Transverse colon (tissue), 4 donors: ENCODE measurements at regions not wholly inside any gene's neighbourhood (a gene's known extent, or its start where the extent isn't known, plus 50 kb on each side); places are given as distances from the start of the nearest gene placed in this dataset.

Source experiments
- DNase-seq: peaks from one replicate; pipeline ENCODE4 v3.0.0-alpha.2; 2019
- H3K27ac ChIP-seq, 4 donors: fragments of 200-600 bp; sonication (generic); 2 replicates each; pipeline ENCODE4 v1.5.1; 2016 to 2018; ENCODE audit warnings: inconsistent platforms in 4 of 4
- H3K27me3 ChIP-seq: fragments of 200-600 bp; sonication (generic); 2 replicates; pipeline ENCODE4 v1.5.1; 2017; ENCODE audit warnings: inconsistent platforms
- H3K36me3 ChIP-seq, 4 donors: fragments of 200-600 bp; sonication (generic); 2 replicates each; pipeline ENCODE4 v1.5.1; 2017 to 2019; ENCODE audit warnings: inconsistent platforms in 4 of 4
- H3K4me1 ChIP-seq, 4 donors: fragments of 200-600 bp; sonication (generic); 2 replicates each; pipeline ENCODE4 v1.5.1; 2017 to 2020; ENCODE audit warnings: inconsistent platforms in 4 of 4
- H3K4me3 ChIP-seq, 4 donors: fragments of 200-600 bp; sonication (generic); 1 replicate in 1 of 4; 2 replicates in 3 of 4; pipeline versions ENCODE4 v1.5.1 to v1.6.1; 2017 to 2019; ENCODE audit warnings: inconsistent platforms in 4 of 4
- H3K9me3 ChIP-seq, 2 donors: fragments of 200-600 bp; sonication (generic); 2 replicates each; pipeline ENCODE4 v1.5.1; 2017 to 2019; ENCODE audit warnings: inconsistent platforms in 2 of 2
- EP300 ChIP-seq: sonication (generic); formaldehyde crosslinking; IDR thresholded peaks from one replicate; pipeline ENCODE4 v1.6.1; 2017; ENCODE audit warnings: antibody characterized with exemption, low read depth
- POLR2A ChIP-seq: fragments of 450-650 bp; IDR thresholded peaks from one replicate; pipeline ENCODE4 v1.6.1; 2016; ENCODE audit warnings: antibody characterized with exemption, mild to moderate bottlenecking, moderate library complexity
- POLR2AphosphoS5 ChIP-seq, 3 donors: sonication (generic); formaldehyde crosslinking; IDR thresholded peaks; one replicate each; pipeline ENCODE4 v1.6.1; 2016; ENCODE audit warnings: antibody characterized with exemption in 3 of 3
- WGBS, 2 donors: methylation state at CpG; one replicate each; pipeline ENCODE4 v1.1.5; 2018; ENCODE audit warnings: low coverage in 1 of 2; 5-methylcytosine and 5-hydroxymethylcytosine counted together
- in situ Hi-C, 4 donors: fragments of 200-750 bp; cut with MboI; loops; one replicate each; pipeline versions ENCODE4 v1.15.0 to v1.15.1; 2017; ENCODE audit warnings: low sequenced_read_pairs in 3 of 4, low pct_ligation_motif_present in 1 of 4, low pct_unique_long_range_greater_than_20kb in 1 of 4
- intact Hi-C: fragments of 100-400 bp; cut with DNase I; formaldehyde crosslinking; loops from one replicate; pipeline ENCODE4 v1.15.1; 2023; ENCODE audit warnings: low total_unique reads
- TF ChIP-seq, protein P1 (sequence below), 5 experiments: fragments of 200-600 bp in 3 of 5; fragments of 450-650 bp in 2 of 5; sonication (generic) in 3 of 5; IDR thresholded peaks; 1 replicate in 2 of 5; 2 replicates in 3 of 5; pipeline ENCODE4 v1.5.1; 2016 to 2017; ENCODE audit warnings: antibody characterized with exemption in 5 of 5, inconsistent platforms in 3 of 5, mild to moderate bottlenecking in 2 of 5, moderate library complexity in 1 of 5

DNA sequence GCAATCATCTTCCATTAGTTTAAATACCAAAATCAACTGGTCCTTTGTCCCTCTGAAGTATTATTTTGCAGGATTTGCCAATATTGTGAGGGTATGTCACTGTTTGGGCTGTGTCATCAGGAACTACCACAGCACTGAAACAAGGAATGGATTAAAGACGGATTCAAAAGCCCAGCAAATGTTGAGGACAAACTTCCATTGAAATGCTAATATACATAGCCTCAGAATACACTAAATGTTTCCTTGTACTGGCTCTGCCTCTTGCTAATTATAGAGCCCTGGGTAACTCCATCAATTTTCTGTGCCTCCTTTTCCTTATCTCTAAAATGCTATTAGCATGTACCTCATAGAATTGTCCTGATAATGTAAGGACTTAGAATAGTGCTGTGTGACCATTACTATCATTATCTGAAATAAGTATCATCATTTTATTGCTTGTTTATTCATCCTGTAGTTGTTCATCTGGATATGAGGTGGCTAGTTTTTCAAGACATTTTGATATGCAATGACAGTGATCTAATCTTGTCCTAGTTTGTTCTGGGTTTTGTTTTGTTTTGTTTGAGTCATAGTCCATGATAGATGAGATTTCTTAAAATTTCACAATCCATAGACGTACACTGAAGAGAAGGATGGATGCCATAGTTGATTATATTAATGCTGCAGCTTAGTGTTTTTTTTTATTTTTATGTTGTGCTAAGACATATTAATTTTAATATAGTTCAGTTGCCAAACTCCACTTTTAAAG is 333.4 kb upstream of the KCNH7 start:
- DNase-seq = no peak
- no peaks in the 10 kb centered on the region for H3K4me1 ChIP-seq
- H3K27ac ChIP-seq = no peak overlapping the region
- in situ Hi-C loops (no loop called here), intact Hi-C loops (no loop called here)
- TF ChIP-seq POLR2AphosphoS5 (IDR thresholded peaks at IDR 0.05) = no peak
- TF ChIP-seq, protein P1, sequence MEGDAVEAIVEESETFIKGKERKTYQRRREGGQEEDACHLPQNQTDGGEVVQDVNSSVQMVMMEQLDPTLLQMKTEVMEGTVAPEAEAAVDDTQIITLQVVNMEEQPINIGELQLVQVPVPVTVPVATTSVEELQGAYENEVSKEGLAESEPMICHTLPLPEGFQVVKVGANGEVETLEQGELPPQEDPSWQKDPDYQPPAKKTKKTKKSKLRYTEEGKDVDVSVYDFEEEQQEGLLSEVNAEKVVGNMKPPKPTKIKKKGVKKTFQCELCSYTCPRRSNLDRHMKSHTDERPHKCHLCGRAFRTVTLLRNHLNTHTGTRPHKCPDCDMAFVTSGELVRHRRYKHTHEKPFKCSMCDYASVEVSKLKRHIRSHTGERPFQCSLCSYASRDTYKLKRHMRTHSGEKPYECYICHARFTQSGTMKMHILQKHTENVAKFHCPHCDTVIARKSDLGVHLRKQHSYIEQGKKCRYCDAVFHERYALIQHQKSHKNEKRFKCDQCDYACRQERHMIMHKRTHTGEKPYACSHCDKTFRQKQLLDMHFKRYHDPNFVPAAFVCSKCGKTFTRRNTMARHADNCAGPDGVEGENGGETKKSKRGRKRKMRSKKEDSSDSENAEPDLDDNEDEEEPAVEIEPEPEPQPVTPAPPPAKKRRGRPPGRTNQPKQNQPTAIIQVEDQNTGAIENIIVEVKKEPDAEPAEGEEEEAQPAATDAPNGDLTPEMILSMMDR (IDR thresholded peaks at IDR 0.05) = no peak
- TF ChIP-seq POLR2A = no peak
- no peak for TF ChIP-seq EP300
- H3K9me3 ChIP-seq = no peaks in the 10 kb centered on the region
- whole genome bisulfite sequencing, 2 donors = 72 to 77% methylated on average over 2 of the region's 2 CpGs
- H3K4me3 ChIP-seq = no peak overlapping the region
- H3K27me3 ChIP-seq = no peaks in the 10 kb centered on the region
- no peaks in the 10 kb centered on the region for H3K36me3 ChIP-seq

DNA sequence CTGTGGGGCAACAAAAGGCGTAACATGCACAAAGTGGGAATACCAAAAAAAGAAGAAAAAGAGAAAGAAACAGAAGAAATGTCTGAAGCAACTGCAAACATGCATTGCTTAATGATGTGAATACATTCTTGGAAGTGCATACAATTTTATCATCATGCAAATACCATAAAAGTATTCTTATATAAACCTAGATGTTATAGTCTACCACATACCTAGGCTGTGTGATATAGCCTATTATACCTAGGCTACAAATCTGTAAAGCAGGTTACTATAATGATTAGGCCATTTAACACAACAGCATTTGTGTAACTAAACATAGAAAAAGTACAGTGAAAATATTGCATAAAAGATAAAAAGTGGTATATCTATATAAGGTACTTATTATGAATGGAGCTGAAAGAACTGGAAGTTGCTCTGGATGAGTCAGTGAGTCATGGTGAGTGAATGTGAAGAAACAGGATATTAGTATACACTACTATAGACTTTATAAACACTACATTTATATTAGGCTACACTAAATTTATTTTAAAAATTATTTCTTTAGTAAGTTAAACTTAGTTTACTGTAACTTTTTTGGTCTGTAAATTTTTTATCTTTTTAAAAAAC is 319.4 kb upstream of the KCNH7 start:
- no peaks in the 10 kb centered on the region for H3K9me3 ChIP-seq
- DNase-seq = no peak
- H3K27me3 ChIP-seq = no peaks in the 10 kb centered on the region
- H3K36me3 ChIP-seq = no peaks in the 10 kb centered on the region
- intact Hi-C loops (no loop called here), in situ Hi-C loops (no loop called here)
- 89 to 100% methylated on average over 1 of the region's 1 CpG for WGBS, 2 donors
- H3K4me1 ChIP-seq = no peaks in the 10 kb centered on the region
- TF ChIP-seq EP300 (no peak), POLR2A (no peak), POLR2AphosphoS5 (IDR thresholded peaks at IDR 0.05) (no peak)
- TF ChIP-seq, protein P1 (IDR thresholded peaks at IDR 0.05) = no peak
- H3K4me3 ChIP-seq = no peak overlapping the region
- H3K27ac ChIP-seq = no peak overlapping the region

DNA sequence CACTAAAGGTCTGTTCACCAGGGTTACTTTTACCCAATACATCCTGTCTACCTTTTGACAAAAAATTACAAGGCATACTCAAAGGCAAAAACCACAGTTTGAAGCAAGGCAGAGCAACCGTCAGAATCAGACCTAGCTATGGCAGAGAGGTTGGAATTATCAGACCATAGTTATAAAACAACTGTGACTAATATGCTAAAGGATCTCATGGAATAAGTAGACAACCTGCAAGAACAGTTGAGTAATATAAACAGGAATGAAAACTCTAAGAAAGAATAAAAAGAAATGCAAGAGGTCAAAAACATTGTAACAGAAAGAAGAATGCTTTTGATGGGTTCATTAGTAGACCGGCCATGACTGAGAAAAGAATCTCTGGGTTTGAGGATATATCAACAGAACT is 318.8 kb upstream of the KCNH7 start:
- Histone ChIP-seq H3K9me3 (no peaks in the 10 kb centered on the region), H3K27me3 (no peaks in the 10 kb centered on the region), H3K36me3 (no peaks in the 10 kb centered on the region), H3K27ac (no peak overlapping the region), H3K4me1 (no peaks in the 10 kb centered on the region), H3K4me3 (no peak overlapping the region)
- no peak for DNase-seq
- WGBS, 2 donors = 86 to 100% methylated on average over 1 to 2 of the region's 2 CpGs
- TF ChIP-seq, protein P1 (IDR thresholded peaks at IDR 0.05) = no peak
- TF ChIP-seq POLR2A = no peak
- TF ChIP-seq EP300 = no peak
- TF ChIP-seq POLR2AphosphoS5 (IDR thresholded peaks at IDR 0.05) = no peak
- intact Hi-C loops = no loop called here
- in situ Hi-C loops = no loop called here

DNA sequence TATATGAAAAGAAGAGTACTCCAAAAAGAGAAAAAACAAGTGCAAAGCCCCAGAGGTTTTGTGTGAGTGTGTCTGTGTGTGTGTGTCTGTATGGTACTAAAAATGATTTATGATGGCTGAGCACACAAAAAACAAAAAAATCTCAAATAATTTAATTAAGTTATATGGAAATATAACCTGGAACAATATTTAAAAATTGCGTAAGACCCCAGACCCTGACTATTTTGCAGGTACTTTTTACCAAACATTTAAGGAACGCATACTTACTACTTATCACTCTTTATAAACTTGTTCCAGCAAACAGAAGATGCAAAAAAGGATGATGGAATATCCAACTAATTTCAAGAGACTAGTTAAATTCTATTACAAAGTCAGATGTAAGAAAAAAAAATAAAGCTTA is 317.4 kb upstream of the KCNH7 start:
- no peak for DNase-seq
- no peaks in the 10 kb centered on the region for H3K9me3 ChIP-seq
- H3K27me3 ChIP-seq = no peaks in the 10 kb centered on the region
- TF ChIP-seq POLR2AphosphoS5 (IDR thresholded peaks at IDR 0.05) = no peak
- TF ChIP-seq POLR2A = no peak
- TF ChIP-seq, protein P1 (IDR thresholded peaks at IDR 0.05) = no peak
- no peak for TF ChIP-seq EP300
- 91 to 100% methylated on average over 2 of the region's 2 CpGs for WGBS, 2 donors
- in situ Hi-C loops = no loop called here
- intact Hi-C loops = no loop called here
- H3K27ac ChIP-seq = no peak overlapping the region
- H3K4me1 ChIP-seq = no peaks in the 10 kb centered on the region
- H3K4me3 ChIP-seq = no peak overlapping the region
- H3K36me3 ChIP-seq = no peaks in the 10 kb centered on the region
